HL-60 (cell line): ENCODE measurements at regions not wholly inside any gene's neighbourhood (a gene's known extent, or its start where the extent isn't known, plus 50 kb on each side); places are given as distances from the start of the nearest gene placed in this dataset.
A peak's percentile ranks its signal among the peaks of the same experiment; 100 is the strongest.

ENCODE experiments used
- DNase-seq, 2 experiments: peaks; one replicate each; pipeline ENCODE4 v3.0.0-alpha.2; 2010 to 2020; ENCODE audit warnings: low read depth in 1 of 2, low spot score in 1 of 2
- H3K27ac ChIP-seq: fragments of 250-450 bp; sonication (Bioruptor Pico); replicated peaks from 2 replicates; pipeline ENCODE4 v1.5.1; 2020; ENCODE audit warnings: mild to moderate bottlenecking, moderate library complexity
- H3K27me3 ChIP-seq: fragments of 250-450 bp; sonication (Bioruptor Pico); 2 replicates; pipeline ENCODE4 v1.5.1; 2021; ENCODE audit warnings: mild to moderate bottlenecking, moderate library complexity; ENCODE audit not compliant: insufficient read depth, poor library complexity, severe bottlenecking
- H3K4me3 ChIP-seq: replicated peaks from 2 replicates; pipeline ENCODE4 v1.5.1; 2011; ENCODE audit warnings: mild to moderate bottlenecking, control low read depth, low read length; ENCODE audit not compliant: insufficient read depth
- GABPA ChIP-seq: IDR thresholded peaks from 2 replicates; pipeline ENCODE4 v1.6.1; 2012; ENCODE audit warnings: low read depth
- POLR2AphosphoS5 ChIP-seq: IDR thresholded peaks from 2 replicates; pipeline ENCODE4 v1.6.1; 2012; ENCODE audit warnings: low read depth
- SPI1 ChIP-seq: IDR thresholded peaks from 2 replicates; pipeline ENCODE4 v1.6.1; 2012; ENCODE audit warnings: low read depth, mild to moderate bottlenecking, borderline replicate concordance
- TF ChIP-seq, protein P1 (sequence below): IDR thresholded peaks from one replicate; pipeline ENCODE4 v1.5.1; 2011; ENCODE audit warnings: low read length, control low read depth, inconsistent platforms; ENCODE audit not compliant: insufficient read depth
- TF ChIP-seq, protein P2 (sequence below): IDR thresholded peaks from 2 replicates; pipeline ENCODE4 v1.6.1; 2012; ENCODE audit warnings: low read depth; ENCODE audit not compliant: insufficient replicate concordance

DNA sequence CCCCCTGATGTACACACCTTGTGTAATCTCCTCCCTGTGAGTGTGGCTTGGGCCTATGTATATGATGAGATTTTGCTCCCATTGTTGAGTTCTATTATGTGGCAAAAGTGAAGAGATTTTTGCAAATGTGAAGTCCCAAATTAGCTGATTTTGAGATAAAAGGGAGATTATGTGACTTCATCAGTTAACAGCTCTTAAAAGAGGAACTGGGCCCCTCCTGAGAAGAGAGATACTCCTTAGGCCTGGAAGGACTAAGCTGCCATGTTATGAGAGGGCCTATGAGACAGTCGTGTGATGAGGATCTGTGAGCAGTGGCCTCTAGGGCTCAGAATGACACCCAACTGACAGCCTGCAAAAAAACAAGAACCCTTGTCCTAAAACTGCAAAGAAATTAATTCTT, 93.4 kb downstream of the OR5AK2 start:
- no peak for DNase-seq
- TF ChIP-seq SPI1 (peak; percentile 65; the same call in 1 of the 2 replicates), POLR2AphosphoS5 (no peak)
- H3K27ac ChIP-seq, result no peak overlapping the region
- no peaks in the 10 kb centered on the region for H3K27me3 ChIP-seq
- H3K4me3 ChIP-seq, result no peak overlapping the region

DNA sequence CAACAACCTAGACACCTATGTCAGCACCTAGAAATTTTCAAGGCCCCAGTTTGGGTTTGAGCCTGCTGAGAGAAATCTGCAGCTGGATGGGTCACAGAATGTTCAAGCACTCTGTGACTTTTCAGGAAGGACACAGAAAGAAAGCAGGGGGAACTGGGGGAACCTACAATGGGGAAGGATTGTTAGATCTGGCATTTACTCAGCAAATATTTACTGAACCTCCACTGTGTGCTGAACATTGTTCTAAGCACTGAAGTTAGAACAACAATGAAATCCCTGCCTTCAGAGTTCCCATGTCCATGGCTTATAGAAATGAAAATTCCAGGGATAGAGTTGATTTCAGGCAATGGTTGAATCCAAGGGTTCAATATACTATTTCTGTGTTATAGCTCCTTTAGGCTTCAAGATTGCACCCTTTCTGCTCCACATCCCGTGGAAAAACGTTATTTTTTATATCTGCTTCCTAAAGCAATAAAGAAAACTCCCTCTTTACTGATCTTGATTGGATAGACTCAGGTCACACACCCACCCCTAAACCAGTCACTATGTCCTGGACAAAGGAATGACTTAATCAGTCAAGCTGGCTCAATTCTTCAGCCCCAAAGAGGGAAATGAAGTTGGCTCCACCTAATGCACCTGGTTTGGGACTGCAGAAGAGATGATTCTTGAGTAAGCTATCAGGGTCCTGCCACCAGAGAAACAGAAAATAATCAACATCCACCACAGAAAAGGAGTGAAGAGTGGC, 95.1 kb downstream of the OR5AK2 start:
- TF ChIP-seq SPI1 (no peak), POLR2AphosphoS5 (no peak), GABPA (no peak)
- TF ChIP-seq, protein P1, sequence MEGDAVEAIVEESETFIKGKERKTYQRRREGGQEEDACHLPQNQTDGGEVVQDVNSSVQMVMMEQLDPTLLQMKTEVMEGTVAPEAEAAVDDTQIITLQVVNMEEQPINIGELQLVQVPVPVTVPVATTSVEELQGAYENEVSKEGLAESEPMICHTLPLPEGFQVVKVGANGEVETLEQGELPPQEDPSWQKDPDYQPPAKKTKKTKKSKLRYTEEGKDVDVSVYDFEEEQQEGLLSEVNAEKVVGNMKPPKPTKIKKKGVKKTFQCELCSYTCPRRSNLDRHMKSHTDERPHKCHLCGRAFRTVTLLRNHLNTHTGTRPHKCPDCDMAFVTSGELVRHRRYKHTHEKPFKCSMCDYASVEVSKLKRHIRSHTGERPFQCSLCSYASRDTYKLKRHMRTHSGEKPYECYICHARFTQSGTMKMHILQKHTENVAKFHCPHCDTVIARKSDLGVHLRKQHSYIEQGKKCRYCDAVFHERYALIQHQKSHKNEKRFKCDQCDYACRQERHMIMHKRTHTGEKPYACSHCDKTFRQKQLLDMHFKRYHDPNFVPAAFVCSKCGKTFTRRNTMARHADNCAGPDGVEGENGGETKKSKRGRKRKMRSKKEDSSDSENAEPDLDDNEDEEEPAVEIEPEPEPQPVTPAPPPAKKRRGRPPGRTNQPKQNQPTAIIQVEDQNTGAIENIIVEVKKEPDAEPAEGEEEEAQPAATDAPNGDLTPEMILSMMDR, result no peak
- TF ChIP-seq, protein P2, sequence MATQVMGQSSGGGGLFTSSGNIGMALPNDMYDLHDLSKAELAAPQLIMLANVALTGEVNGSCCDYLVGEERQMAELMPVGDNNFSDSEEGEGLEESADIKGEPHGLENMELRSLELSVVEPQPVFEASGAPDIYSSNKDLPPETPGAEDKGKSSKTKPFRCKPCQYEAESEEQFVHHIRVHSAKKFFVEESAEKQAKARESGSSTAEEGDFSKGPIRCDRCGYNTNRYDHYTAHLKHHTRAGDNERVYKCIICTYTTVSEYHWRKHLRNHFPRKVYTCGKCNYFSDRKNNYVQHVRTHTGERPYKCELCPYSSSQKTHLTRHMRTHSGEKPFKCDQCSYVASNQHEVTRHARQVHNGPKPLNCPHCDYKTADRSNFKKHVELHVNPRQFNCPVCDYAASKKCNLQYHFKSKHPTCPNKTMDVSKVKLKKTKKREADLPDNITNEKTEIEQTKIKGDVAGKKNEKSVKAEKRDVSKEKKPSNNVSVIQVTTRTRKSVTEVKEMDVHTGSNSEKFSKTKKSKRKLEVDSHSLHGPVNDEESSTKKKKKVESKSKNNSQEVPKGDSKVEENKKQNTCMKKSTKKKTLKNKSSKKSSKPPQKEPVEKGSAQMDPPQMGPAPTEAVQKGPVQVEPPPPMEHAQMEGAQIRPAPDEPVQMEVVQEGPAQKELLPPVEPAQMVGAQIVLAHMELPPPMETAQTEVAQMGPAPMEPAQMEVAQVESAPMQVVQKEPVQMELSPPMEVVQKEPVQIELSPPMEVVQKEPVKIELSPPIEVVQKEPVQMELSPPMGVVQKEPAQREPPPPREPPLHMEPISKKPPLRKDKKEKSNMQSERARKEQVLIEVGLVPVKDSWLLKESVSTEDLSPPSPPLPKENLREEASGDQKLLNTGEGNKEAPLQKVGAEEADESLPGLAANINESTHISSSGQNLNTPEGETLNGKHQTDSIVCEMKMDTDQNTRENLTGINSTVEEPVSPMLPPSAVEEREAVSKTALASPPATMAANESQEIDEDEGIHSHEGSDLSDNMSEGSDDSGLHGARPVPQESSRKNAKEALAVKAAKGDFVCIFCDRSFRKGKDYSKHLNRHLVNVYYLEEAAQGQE, result no peak
- DNase-seq, result no peak
- Histone ChIP-seq H3K27ac (no peak overlapping the region), H3K27me3 (no peaks in the 10 kb centered on the region), H3K4me3 (no peak overlapping the region)

DNA sequence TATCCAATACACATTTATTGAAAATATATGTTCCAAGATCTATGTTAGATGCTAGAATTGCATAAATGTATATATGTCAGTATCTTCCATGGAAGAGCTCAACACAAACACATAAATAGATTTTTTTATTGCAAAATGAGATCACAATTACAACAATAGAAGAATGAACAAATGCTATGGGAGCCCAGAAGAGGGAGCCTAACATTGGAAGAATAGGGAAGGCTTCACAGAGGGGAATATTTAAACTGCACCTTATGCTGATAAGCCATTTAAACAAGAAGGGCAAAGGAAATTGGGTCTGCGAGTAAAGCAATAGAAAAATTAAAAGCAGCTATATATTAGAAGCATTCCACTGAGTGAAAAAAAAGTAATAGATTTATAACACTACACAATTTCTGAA, 96.1 kb upstream of the LRRC55 start:
- Histone ChIP-seq H3K4me3 (no peak overlapping the region), H3K27ac (no peak overlapping the region), H3K27me3 (no peaks in the 10 kb centered on the region)
- no peak for DNase-seq
- TF ChIP-seq GABPA (no peak), POLR2AphosphoS5 (no peak)

DNA sequence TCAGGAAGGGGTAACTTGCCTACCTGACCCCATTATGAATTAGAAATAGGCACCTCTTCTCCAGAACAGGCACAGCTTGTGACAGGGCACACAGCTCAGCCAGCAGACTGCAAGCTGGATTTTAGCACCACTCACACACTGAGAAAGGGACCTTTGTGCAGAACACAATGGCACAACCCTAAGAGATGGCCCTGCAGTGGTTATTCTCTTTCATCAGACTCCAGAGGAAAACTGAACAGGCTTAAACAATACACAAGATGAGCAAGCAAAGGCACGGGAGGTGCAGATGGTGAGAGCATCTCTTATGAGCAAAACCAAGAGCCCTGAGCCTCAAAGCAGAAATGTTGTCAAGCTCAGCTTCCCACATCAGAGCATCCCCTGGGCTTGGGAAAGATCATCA, 93.8 kb upstream of the LRRC55 start:
- H3K27ac ChIP-seq, result no peak overlapping the region
- no peak for TF ChIP-seq POLR2AphosphoS5
- TF ChIP-seq, protein P1, result no peak
- no peak for TF ChIP-seq GABPA
- no peak for TF ChIP-seq SPI1
- TF ChIP-seq, protein P2, result no peak
- no peaks in the 10 kb centered on the region for H3K27me3 ChIP-seq
- no peak overlapping the region for H3K4me3 ChIP-seq
- no peak for DNase-seq
